ENCODE measurements at regions not wholly inside any gene's neighbourhood (a gene's known extent, or its start where the extent isn't known, plus 50 kb on each side); places are given as distances from the start of the nearest gene placed in this dataset.
A peak's percentile ranks its signal among the peaks of the same experiment; 100 is the strongest.

DNA sequence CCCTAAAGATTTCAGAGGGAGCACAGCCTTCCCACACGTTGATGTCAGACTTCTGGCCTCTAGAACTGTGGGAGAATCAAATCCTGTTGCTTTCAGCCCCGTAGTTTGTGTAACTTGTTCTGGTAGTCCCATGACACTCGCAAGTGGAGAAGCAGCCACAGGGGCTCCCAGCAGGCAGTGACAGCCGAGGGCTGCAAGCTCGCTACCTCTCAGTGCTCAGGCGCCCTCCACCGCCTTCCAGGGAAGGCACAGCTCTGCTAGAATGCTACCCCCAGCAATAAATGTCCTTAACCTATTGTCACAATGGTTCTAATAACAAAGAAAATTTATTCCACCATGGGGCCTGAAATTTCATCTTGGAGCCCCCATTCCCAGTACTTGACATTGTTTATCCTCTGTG is 143.1 kb upstream of the ZNF236 start:
- no peak for DNase-seq

DNA sequence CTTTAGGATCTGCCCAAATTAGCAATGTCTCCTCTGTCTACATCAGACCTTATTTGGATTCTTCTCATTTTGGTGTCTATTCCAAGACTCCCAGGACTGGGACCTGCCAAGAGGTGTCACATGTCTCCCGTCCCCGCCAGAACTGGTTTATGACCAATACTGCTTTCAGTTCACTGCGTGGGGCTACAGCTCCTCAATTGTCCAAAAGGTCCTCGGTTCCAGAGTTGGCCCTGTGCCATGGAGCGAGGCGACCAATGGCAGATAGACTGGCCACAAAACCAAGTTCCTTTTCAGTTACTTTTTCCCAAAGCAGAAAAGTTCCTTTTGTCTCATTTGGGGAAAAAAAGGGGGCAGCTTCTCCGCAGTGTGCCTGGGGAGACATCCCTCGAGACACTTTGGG is 144.1 kb upstream of the ZNF236 start:
- no peak for DNase-seq

DNA sequence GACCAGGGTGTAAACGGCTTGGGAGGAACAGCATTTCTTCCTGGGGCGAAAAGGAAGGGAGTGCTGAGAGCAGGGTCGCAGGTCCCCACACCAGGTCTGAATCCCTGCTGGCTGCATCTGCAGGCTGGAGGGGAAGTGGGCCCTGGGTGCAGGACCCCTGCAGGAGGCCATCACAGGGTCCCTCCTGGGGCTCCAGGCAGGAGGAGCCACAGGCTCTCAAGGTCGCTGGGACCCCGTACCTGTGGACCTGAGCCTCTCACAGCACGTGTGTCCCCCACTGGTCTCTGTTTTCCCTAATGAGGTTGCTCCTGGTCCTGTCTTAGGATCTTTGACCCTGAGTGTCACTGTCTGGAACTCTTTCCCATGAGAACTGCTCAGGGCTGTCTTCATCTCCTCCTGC is 147.8 kb upstream of the ZNF236 start:
- DNase-seq = no peak

DNA sequence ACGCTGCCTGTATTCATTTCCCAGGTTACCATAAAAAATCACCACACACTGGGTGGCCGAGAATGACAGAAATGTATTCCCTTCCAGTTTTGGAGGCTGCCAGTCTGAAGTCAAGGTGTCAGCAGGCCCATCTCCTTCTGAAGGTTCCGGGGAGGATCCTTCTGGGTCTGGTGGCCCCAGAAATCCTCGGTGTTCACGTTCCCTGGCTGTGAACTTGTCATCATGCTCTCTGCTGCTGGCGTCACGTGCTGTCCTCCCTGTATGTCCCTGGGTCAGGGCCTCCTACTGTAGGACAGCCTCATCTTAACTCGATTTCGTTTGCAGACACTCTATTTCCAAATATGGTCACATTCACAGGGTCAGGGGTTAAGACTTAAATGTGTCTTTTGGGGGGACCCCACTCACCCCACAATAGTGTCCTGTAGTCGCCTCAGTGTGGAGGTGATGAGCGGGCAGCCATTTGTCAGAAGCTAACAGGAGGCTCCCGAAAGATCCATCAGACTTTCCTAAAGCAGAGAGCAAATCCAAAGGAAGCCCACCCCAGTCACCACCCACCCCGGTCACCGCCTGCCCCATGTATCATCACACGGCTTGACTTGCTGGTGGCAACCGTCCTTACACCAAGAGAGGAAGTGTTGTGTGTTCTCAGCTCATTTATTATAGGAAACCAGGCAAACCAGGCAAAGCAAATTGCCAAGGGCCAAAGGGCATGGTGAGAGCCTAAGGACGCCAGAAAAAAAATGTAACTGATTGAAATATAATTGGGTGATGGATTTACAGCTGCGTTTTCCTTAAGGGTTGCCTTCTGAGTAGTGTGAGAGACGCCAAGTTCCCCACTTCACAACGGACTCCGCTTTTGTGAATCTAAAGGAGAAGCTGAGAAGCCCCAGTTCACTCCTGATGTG is 148.8 kb upstream of the ZNF236 start:
- DNase-seq = no peak

DNA sequence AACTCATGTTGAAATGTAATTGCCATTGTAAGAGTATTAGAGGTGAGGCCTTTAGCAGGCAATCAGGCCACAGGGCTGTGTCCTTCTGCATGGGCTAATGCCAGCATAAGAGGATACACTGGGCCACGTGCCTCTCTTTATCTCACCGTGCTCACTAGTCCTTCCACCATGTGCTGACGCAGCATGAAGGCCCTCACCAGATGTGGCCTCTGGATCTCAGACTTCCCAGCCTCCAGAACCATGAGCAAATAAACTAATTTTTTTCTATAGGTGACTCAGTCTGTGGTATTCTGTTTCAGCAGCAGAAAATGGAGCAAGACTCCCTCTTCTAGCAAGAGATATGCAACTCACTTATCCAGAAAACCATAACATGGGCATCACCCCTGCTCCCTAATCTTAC is 149.7 kb upstream of the ZNF236 start:
- no peak for DNase-seq

DNA sequence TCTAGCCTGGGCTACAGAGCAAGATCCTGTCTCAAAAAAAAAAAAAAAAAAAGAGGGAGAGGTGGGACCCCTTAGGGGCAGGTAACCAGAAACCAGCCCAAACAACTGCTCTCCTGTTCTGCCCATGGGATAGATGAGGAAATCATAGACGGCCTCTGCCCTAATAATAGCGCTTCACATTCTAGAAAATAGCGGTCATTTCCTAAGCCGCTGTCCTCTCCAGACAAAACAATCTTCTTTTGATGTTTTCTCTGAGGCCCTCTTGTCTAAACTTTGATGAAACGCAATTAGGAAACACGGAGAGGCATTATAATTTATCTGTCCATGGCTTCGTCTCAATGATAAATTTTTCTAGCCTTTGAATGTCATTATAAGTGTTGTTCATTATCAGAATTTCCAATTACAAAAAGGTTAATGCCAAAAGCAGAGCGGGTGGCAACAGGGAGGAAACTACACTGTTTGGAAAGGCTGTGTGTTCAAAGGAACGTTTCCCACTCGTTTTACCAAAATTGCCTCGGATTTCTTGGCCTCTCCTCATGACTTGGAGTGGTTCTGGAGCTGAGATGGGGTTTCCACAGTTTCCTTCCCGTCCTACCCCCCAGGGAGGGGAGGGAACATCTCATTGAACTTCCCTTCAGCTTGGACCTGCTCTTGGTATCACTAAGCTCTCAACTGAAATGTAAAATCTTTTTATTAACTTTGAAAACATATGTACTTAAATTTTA is 151.6 kb upstream of the ZNF236 start:
- DNase-seq = no peak

DNA sequence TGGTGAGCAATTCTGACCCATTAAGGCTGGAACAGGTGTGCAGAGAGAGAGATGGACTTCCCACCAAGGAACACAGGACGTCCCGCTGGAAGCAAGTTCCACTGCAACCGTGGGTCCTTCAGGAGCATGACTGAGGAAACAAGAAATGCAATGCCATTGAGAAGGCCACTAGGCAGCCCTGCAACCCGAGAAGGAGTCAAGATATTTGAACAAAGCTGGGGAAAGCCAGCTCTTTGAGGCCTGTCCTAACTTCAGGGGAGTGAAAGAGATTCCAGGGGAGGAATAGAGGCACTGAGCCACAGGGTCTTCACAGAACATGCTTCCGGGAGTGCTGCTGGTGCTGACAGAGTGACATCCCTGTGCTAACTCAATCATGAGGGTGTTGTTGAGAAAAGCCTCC is 153.8 kb upstream of the ZNF236 start:
- no peak for DNase-seq

DNA sequence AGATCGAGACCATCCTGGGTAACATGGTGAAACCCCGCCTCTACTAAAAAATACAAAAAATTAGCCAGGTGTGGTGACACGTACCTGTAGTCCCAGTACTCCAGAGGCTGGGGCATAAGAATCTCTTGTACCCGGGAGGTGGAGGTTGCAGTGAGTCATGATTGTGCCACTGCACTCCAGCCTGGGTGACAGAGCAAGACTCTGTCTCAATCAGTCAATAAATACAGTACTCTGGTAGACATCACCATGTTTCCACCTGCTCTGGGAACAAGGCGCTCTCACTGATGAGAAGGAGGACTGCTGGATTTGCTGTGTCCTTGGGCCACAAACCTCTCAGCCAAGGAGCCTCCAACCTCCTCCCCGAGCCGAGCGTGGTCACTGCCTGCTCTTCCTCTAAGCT is 154.2 kb upstream of the ZNF236 start:
- no peak for DNase-seq

DNA sequence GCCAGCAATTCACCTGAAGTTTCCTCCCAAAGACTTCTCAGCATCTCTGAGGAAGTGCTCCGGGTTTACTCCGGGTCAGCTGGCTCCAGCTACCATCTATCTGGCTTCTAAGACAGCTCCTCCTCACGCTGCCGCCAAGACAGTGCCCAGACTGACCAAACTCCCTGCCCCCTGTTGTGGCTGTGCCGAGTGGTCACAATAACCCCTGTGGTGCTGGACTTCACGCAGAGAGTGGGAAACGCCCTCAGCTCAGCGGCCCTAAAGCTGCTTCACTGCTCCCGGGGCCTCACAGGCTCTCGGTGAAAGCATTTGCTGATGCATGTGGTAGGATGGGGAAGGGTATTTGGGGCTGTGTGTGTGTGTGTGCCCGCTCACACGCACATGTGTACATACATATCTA is 154.8 kb upstream of the ZNF236 start:
- no peak for DNase-seq

DNA sequence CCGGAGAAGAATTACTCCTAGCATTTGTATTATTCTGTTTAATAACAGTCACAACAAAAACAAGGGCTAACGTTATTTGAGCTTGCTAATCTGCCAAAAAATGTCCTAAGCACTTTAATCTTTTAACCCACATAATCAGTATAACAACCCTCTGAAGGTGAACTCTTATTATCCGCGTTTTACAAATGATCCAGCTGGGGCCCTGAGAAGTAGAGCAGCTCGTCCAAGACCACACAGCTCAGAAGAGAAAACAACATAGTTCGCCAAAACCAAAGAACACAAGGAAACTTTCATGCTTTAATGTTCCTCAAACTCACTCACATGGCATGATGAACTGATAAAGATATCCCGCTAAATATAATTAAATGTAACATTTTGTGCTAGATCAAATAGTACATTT is 159.7 kb upstream of the ZNF236 start:
- no peak for DNase-seq

DNA sequence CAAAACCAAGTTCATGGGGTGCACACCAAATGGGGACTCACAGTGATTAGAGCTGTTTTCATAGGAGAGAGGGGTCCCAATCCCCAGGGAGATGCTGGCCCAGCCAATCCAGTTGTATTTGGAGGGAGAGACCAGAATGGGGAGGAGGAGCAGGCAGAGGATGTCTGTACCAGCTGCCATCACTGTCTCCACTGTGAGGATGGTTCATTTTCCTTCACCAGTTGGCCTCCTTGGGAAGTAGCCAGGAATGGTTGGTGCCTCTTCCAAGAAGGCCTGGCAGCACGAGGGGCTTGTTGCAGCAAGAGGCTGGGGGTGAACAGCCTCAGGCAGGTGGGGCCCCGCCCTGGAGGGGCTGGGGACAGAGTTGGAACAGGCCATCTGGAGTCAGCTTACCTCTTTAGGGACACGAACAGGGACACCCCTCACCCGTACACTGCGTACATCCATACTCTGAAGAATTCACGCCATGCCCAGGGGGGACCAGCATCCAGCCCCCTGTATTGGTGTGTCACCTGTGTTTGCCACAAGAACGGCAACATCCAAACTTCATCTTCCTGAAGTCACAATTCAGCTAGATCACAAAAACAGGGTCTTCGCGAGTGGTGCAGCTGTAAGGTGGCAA is 161.7 kb upstream of the ZNF236 start:
- no peak for DNase-seq

DNA sequence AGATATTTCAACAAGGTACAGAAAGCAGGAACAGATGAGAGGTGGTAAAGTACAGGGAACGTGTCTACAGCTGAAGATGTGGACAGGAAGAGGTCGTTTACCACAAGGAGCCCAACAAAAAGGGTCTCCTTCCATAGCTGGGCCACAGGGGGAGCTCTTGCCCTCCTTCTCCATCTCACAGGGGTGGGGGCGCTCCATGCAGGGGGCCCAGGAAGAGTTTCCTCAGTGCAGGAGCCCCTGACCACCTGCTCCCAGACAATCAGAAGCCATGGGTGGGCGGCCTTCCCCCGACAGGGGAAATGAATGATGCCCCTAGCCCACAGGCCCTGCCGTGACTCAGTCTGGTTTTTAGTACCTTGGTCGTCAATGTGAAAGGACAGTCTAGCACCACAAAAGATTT is 163.6 kb upstream of the ZNF516 start:
- peak in 1 of 2 experiments; percentile 3 for DNase-seq

DNA sequence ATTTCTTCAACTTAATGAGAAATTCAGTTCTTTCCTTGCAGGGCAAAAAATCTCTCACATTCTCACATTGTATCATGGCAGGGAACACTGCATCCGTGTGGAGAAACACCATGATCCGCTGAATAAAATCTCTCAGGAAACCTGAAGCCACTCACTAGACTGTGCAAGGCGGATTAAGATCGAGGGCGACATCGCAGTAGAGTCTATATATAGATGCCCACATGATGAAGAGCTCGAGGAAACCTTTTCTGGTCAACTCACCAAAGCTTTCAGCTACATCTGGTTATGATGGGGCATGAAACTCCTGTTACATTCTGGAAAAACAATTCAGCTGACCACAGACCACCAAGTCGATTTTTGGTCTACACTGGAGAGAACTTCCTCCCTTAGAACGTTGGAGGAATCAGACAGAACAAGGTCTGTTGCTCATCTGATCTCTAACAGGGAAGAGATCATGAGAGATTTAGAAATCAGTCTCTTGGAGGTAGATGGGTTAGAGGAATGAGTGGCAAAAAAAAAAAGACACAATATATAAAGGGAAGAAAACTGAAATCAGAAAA is 162.9 kb upstream of the ZNF516 start:
- no peak for DNase-seq

DNA sequence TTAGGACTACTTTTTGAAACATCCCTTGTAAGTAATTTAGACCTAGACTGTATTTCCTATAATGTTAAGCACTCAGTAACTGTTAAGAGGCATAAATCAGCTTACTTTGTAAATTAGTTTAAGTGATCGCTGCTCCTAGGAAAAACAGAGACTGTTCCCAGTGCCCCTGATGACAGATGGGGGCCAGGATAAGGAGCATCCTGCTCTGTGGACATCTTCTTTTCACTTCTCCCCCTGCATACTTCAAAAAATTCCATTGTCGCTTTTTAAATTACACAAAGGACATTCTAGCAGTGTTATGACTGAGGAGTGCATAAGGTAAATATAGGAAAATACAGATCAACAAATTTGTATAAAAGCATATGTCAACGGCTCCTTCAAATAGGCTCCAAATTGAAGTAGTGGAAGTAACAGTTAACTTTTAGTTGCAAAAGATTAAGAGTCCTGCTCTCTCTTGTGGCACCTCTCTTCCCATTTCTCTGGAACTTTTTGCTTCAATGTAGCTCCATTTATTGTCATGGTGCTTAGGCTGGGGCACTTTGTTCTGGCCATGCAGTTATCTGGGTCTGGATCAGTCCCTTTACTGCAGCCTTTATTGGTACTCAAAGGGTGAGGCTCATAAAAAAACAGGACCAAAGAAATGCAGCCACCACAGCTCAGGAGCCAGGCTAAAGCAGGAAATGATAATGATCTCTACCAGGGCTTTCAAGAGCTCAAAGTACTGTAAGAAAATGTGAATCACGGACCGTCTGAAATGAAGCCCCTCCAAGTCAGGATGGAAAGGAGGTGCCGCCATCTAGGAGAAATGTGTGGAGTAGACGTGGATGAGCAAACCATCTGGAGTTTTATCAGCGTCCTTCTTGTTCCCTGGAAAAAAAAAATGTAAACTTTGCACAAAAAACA is 162.1 kb upstream of the ZNF516 start:
- DNase-seq = no peak

DNA sequence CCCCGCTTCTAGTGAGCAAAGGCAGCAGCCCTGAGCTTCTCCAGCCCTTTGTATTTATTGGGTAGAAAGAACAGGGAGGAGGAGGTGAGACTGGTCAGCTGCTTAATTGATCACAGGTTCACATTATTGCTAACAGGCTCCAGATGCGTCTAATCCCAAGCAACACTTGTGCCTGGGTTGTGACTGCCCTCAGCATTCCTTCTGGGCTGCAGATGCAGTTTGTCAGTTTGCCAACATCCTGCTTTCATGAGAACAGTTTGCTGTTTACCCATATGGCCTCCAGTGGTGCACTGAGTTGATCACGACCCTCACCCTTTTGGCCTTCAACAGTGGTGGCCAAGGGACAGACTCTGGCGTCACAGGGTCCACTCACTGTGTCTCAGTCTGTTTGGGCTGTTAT is 159.5 kb upstream of the ZNF516 start:
- no peak for DNase-seq

DNA sequence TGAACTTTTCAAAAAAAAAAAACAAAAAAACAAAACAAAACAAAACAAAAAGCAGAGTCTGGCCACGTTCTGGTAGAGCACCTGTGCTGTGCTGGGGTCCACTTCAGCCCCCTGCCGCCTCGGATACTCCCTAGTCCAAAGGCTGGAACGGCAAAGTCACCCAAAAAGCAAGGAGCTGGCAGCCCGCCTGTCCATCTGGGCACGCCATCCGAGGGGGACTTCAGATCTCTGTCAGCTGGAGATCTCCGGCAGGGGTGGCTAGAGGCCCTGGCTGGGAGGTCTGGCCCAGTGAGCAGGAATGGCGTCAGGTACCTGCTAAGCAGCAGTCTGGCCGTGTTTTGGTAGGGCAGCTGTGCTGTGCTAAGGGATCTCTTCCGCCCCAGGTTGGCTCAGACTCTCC is 152.3 kb upstream of the ZNF516 start:
- no peak for DNase-seq

DNA sequence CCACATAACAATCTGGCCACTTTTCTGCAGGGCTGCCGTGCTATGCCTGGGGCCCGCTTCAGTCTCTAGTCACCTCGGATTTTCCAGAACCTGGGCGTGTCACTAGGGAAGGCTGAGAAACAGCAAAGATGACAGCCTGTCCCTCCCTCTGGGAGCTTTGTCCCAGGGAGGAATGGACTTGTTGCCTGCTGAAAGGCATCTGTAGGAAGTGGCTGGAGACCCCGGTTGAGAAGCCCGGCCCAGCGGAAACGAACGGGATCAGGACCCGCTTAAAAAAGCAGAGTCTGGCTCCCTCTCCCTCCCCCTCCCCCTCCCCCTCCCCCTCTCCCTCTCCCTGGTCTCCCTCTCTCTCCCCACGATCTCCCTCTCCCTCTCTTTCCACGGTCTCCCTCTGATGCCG is 149.5 kb upstream of the ZNF516 start:
- no peak for DNase-seq

DNA sequence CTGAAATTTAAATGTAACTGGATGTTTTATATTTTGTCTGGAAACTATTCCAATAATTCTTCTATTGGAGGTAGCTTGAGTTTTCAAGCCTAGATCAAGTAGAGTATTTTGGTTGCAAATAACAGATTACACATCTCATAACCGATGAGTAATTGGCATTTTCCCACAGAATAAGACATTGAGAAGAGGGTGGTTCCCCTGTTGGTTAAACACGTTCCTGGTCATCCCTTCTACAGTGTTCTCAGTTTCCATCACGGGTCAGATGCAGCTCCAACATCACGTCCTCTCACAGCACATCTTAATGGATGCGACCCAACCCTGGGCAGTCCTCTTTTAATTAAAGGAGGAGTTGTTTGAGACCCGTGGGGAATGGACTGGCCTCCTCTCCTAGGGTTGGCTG is 149.0 kb upstream of the ZNF516 start:
- no peak for DNase-seq

DNA sequence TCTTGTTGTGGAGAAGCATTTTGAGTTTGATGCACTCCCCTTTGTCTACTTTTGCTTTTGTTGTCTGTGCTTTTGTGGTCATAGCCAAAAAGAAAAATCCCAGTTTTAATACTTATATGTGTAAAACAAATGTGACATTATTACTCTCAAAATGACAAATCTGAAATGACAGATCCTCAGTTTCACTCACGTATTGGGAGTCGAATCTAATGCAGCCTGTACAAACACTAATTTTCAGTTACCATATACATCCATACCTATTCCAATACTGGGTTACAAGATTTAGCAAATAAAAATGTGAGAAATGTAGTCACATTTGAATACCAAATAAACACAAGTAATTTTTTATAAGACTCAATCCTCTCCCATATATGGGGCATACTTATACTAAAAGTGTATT is 148.2 kb upstream of the ZNF516 start:
- DNase-seq = no peak

DNA sequence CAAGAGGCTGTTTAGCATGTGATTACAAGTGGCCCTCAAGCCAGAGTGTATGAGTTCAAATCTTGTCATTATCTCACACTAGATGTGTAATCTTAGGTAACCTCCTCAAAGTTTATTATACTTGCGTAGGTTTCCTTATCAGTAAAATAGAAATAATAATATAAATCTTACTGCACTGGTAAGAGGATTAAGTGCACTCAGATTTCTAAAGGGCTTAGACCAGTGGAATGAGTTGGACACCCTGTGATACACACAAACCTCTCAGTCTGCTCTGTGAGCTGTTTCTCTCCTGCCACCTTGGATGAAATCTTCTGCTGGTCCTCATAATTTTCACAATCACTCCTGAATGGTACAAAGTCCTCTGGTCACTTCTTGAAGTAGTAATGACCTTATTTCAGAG is 145.4 kb upstream of the ZNF516 start:
- DNase-seq = no peak

DNA sequence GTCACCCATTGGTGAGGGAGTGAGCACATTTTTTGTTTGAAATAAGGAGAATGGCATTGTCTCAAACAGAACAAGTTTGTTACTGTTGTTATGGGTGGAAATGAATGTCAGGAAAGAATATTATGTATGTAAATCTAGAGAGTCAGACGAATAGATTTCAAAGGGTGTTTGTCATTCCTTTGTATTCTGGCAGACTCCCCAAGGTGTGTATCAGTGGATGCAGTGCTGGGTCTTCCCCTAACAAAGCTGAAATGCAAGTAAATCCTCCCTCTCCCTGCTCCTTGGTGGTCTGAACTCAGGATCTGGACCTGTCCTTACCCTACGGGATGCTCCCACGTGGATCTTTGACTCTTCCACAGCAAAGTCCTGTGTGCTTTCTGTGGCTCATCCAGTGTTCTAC is 139.5 kb upstream of the ZNF516 start:
- no peak for DNase-seq

DNA sequence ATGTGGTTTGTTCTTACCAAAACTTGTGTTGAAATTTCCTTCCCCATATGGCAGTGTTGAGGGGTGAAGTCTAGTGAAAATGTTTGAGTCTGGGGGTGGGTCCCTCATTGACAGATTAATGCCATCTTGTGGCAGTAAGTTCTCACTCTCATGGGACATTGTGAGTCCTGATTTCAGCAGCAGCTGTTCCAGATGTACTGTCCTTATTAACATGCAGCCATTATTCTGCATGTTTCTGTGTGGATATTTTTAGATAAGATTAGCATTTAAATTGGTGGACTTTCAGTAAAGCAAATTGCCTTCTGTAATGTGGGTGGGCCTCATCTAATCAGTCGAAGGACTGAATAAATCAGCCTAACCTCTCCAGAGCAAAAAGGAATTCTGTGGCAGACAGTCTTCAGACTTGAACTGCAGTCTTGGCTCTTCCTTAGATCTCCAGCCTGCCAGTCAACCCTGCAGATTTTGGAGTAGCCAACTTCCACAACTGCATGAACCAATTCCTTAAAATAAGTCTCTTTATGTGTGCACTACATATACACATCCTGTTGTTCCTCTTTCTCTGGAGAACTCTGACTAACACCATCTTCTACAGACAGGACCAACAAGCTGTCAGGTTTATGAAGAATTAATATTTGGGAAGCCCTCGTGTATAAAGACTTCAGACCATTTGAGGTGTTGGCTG is 138.7 kb upstream of the ZNF516 start:
- no peak for DNase-seq
